GM19395 (cell line): ENCODE measurements at regions not wholly inside any gene's neighbourhood (a gene's known extent, or its start where the extent isn't known, plus 50 kb on each side); places are given as distances from the start of the nearest gene placed in this dataset.

Source experiments
- ATAC-seq: cut with Tn5 transposase; IDR thresholded peaks from one replicate; pipeline ENCODE4 v1.9.1; 2021; ENCODE audit warnings: mild to moderate bottlenecking, moderate library complexity; ENCODE audit not compliant: unreplicated experiment

- no peak for ATAC-seq
These were observed 1045.1 kb downstream of the ADGRL2 start for GRCh38 chr1:82845866-82846265.

GRCh38 chr1:82844911-82845827, 1044.4 kb downstream of the ADGRL2 start:
- no peak for ATAC-seq

GRCh38 chr1:82844447-82844846, 1043.7 kb downstream of the ADGRL2 start:
- no peak for ATAC-seq

GRCh38 chr1:82843876-82844275, 1043.1 kb downstream of the ADGRL2 start:
- ATAC-seq = no peak

GRCh38 chr1:82840192-82840591, 1039.5 kb downstream of the ADGRL2 start:
- ATAC-seq = no peak

- no peak for ATAC-seq
These were observed 1037.2 kb downstream of the ADGRL2 start for GRCh38 chr1:82837766-82838465.

- no peak for ATAC-seq
These were observed 1036.4 kb downstream of the ADGRL2 start for GRCh38 chr1:82836973-82837680.

GRCh38 chr1:82836213-82836972, 1035.7 kb downstream of the ADGRL2 start:
- ATAC-seq = no peak

- no peak for ATAC-seq
These were observed 1030.1 kb downstream of the ADGRL2 start for GRCh38 chr1:82830690-82831380.

GRCh38 chr1:82829527-82829926, 1028.8 kb downstream of the ADGRL2 start:
- no peak for ATAC-seq

- ATAC-seq = no peak
These were observed 1023.1 kb downstream of the ADGRL2 start for GRCh38 chr1:82823876-82824275.

- ATAC-seq = no peak
These were observed 1020.1 kb downstream of the ADGRL2 start for GRCh38 chr1:82820816-82821215.

- ATAC-seq = peak; percentile 78
These were observed 1018.5 kb downstream of the ADGRL2 start for GRCh38 chr1:82819234-82819633.

GRCh38 chr1:82818586-82818985, 1017.9 kb downstream of the ADGRL2 start:
- ATAC-seq = no peak

- no peak for ATAC-seq
These were observed 1012.7 kb downstream of the ADGRL2 start for GRCh38 chr1:82813386-82813785.

GRCh38 chr1:82810601-82811000, 1009.9 kb downstream of the ADGRL2 start:
- ATAC-seq = no peak

- ATAC-seq = no peak
These were observed 1006.8 kb downstream of the ADGRL2 start for GRCh38 chr1:82807563-82807962.

- ATAC-seq = no peak
These were observed 1005.4 kb downstream of the ADGRL2 start for GRCh38 chr1:82806133-82806532.

- ATAC-seq = no peak
These were observed 1000.4 kb downstream of the ADGRL2 start for GRCh38 chr1:82801176-82801575.

- ATAC-seq = no peak
These were observed 1000.0 kb downstream of the ADGRL2 start for GRCh38 chr1:82800721-82801120.
